ENCODE measurements at regions not wholly inside any gene's neighbourhood (a gene's known extent, or its start where the extent isn't known, plus 50 kb on each side); places are given as distances from the start of the nearest gene placed in this dataset.
"Not testable (repeated sequence)": the region's sequence is repeated elsewhere in the genome, so short reads cannot be mapped to it uniquely, and the experiment has no call there.

GRCh38 chr11:103805688-103806009, 230.8 kb upstream of the DDI1 start:
- no peak for DNase-seq (ENCODE audit: low read depth)

- peak; percentile 95 for DNase-seq (ENCODE audit: low read depth)
Measured at GRCh38 chr11:103806130-103806895, 230.1 kb upstream of the DDI1 start.

GRCh38 chr11:103807806-103808205, 228.6 kb upstream of the DDI1 start:
- DNase-seq (ENCODE audit: low read depth): peak; percentile 61

- DNase-seq (ENCODE audit: low read depth): peak; percentile 22
Measured at GRCh38 chr11:103808252-103808651, 228.2 kb upstream of the DDI1 start.

- DNase-seq (ENCODE audit: low read depth): no peak
Measured at GRCh38 chr11:103811870-103812455, 224.5 kb upstream of the DDI1 start.

GRCh38 chr11:103812680-103813079, 223.8 kb upstream of the DDI1 start:
- peak; percentile 14 for DNase-seq (ENCODE audit: low read depth)

GRCh38 chr11:103820345-103820744, 216.1 kb upstream of the DDI1 start:
- not testable (repeated sequence) for DNase-seq (ENCODE audit: low read depth)

- DNase-seq (ENCODE audit: low read depth): no peak
Measured at GRCh38 chr11:103824116-103824515, 212.3 kb upstream of the DDI1 start.

- no peak for DNase-seq (ENCODE audit: low read depth)
Measured at GRCh38 chr11:103825469-103825868, 211.0 kb upstream of the DDI1 start.

GRCh38 chr11:103826856-103827255, 209.6 kb upstream of the DDI1 start:
- no peak for DNase-seq (ENCODE audit: low read depth)

GRCh38 chr11:103829596-103829995, 206.8 kb upstream of the DDI1 start:
- no peak for DNase-seq (ENCODE audit: low read depth)

GRCh38 chr11:103830205-103830604, 206.2 kb upstream of the DDI1 start:
- DNase-seq (ENCODE audit: low read depth): no peak

- DNase-seq (ENCODE audit: low read depth): peak; percentile 51
Measured at GRCh38 chr11:103832762-103833161, 203.7 kb upstream of the DDI1 start.

- no peak for DNase-seq (ENCODE audit: low read depth)
Measured at GRCh38 chr11:103842191-103842590, 194.2 kb upstream of the DDI1 start.

- DNase-seq (ENCODE audit: low read depth): peak; percentile 72
Measured at GRCh38 chr11:103842795-103843194, 193.6 kb upstream of the DDI1 start.

GRCh38 chr11:103844327-103845215, 191.9 kb upstream of the DDI1 start:
- no peak for DNase-seq (ENCODE audit: low read depth)

- no peak for DNase-seq (ENCODE audit: low read depth)
Measured at GRCh38 chr11:103845331-103845730, 191.1 kb upstream of the DDI1 start.

GRCh38 chr11:103848686-103849085, 187.8 kb upstream of the DDI1 start:
- no peak for DNase-seq (ENCODE audit: low read depth)

GRCh38 chr11:103849366-103849765, 187.1 kb upstream of the DDI1 start:
- DNase-seq (ENCODE audit: low read depth): peak; percentile 31

- no peak for DNase-seq (ENCODE audit: low read depth)
Measured at GRCh38 chr11:103850419-103851165, 185.8 kb upstream of the DDI1 start.

- DNase-seq (ENCODE audit: low read depth): peak; percentile 90
Measured at GRCh38 chr11:103851166-103851651, 185.2 kb upstream of the DDI1 start.
